ENCODE measurements at regions not wholly inside any gene's neighbourhood (a gene's known extent, or its start where the extent isn't known, plus 50 kb on each side); places are given as distances from the start of the nearest gene placed in this dataset.

- Mint-ChIP-seq H3K4me3 (no peak overlapping the region), H3K36me3 (ENCODE audit: low read depth) (no peaks in the 10 kb centered on the region), H3K27ac (no peak overlapping the region), H3K4me1 (no peaks in the 10 kb centered on the region), H3K27me3 (ENCODE audit: low read depth) (no peaks in the 10 kb centered on the region), H3K9me3 (peaks cover 14% of the 10 kb centered on the region)
- no peak for TF ChIP-seq CTCF (IDR thresholded peaks at IDR 0.05; ENCODE audit: unreplicated experiment in 3 of 3)
Observed at GRCh38 chr14:29299372-29299771, 532.8 kb downstream of the FOXG1 start.

GRCh38 chr14:29301571-29301970 lies 535.0 kb downstream of the FOXG1 start:
- Mint-ChIP-seq H3K4me1 (no peaks in the 10 kb centered on the region), H3K4me3 (no peak overlapping the region), H3K36me3 (ENCODE audit: low read depth) (no peaks in the 10 kb centered on the region), H3K27me3 (ENCODE audit: low read depth) (no peaks in the 10 kb centered on the region), H3K27ac (no peak overlapping the region), H3K9me3 (no peaks in the 10 kb centered on the region)
- TF ChIP-seq CTCF (IDR thresholded peaks at IDR 0.05; ENCODE audit: unreplicated experiment in 3 of 3): no peak

GRCh38 chr14:29310210-29310609 lies 543.6 kb downstream of the FOXG1 start:
- no peaks in the 10 kb centered on the region for H3K36me3 Mint-ChIP-seq (ENCODE audit: low read depth)
- H3K9me3 Mint-ChIP-seq: no peaks in the 10 kb centered on the region
- no peak overlapping the region for H3K4me3 Mint-ChIP-seq
- H3K27me3 Mint-ChIP-seq (ENCODE audit: low read depth): peaks cover 5% of the 10 kb centered on the region
- H3K4me1 Mint-ChIP-seq: no peaks in the 10 kb centered on the region
- H3K27ac Mint-ChIP-seq: no peak overlapping the region
- TF ChIP-seq CTCF (IDR thresholded peaks at IDR 0.05; ENCODE audit: unreplicated experiment in 3 of 3): no peak

GRCh38 chr14:29310757-29311156 lies 544.2 kb downstream of the FOXG1 start:
- Mint-ChIP-seq H3K9me3 (no peaks in the 10 kb centered on the region), H3K27me3 (ENCODE audit: low read depth) (peaks cover 5% of the 10 kb centered on the region), H3K4me1 (no peaks in the 10 kb centered on the region), H3K36me3 (ENCODE audit: low read depth) (no peaks in the 10 kb centered on the region), H3K4me3 (no peak overlapping the region), H3K27ac (no peak overlapping the region)
- no peak for TF ChIP-seq CTCF (IDR thresholded peaks at IDR 0.05; ENCODE audit: unreplicated experiment in 3 of 3)

- H3K4me1 Mint-ChIP-seq: no peaks in the 10 kb centered on the region
- H3K27ac Mint-ChIP-seq: no peak overlapping the region
- no peak for TF ChIP-seq CTCF (IDR thresholded peaks at IDR 0.05; ENCODE audit: unreplicated experiment in 3 of 3)
- H3K27me3 Mint-ChIP-seq (ENCODE audit: low read depth): peaks cover 5% of the 10 kb centered on the region
- no peak overlapping the region for H3K4me3 Mint-ChIP-seq
- H3K36me3 Mint-ChIP-seq (ENCODE audit: low read depth): no peaks in the 10 kb centered on the region
- no peaks in the 10 kb centered on the region for H3K9me3 Mint-ChIP-seq
Observed at GRCh38 chr14:29311983-29312382, 545.4 kb downstream of the FOXG1 start.

GRCh38 chr14:29316936-29317335 lies 550.3 kb downstream of the FOXG1 start:
- H3K4me1 Mint-ChIP-seq: no peaks in the 10 kb centered on the region
- no peak overlapping the region for H3K27ac Mint-ChIP-seq
- H3K4me3 Mint-ChIP-seq: no peak overlapping the region
- H3K9me3 Mint-ChIP-seq: no peaks in the 10 kb centered on the region
- peaks cover 5% of the 10 kb centered on the region for H3K27me3 Mint-ChIP-seq (ENCODE audit: low read depth)
- no peaks in the 10 kb centered on the region for H3K36me3 Mint-ChIP-seq (ENCODE audit: low read depth)
- TF ChIP-seq CTCF (IDR thresholded peaks at IDR 0.05; ENCODE audit: unreplicated experiment in 3 of 3): no peak

Measured in nephron (organoid).